ENCODE measurements at regions not wholly inside any gene's neighbourhood (a gene's known extent, or its start where the extent isn't known, plus 50 kb on each side); places are given as distances from the start of the nearest gene placed in this dataset.

DNA sequence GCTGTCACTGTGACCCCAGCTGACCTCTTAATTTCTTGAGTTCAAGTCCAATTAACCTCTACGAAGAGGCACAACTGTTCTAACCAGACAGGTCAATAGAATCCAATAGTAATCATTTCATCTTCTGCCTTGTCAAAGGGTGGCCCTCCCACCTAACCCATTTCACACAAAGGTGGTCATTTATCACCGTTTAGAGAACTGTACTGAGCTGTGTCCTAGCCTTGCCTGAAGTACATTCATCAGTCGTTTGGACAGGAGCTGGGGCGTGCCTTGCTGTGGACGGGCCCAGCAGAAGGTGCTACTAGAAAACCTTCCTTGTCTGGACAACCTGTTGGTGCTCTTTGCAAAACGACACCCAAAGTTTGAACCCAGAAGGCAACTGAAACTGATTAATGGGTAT, 605.4 kb downstream of the ISL1 start:
- TF ChIP-seq NRF1 (conservative IDR thresholded peaks at IDR 0.05; ENCODE audit: low read depth, low read length): no peak
- TF ChIP-seq, protein P1, sequence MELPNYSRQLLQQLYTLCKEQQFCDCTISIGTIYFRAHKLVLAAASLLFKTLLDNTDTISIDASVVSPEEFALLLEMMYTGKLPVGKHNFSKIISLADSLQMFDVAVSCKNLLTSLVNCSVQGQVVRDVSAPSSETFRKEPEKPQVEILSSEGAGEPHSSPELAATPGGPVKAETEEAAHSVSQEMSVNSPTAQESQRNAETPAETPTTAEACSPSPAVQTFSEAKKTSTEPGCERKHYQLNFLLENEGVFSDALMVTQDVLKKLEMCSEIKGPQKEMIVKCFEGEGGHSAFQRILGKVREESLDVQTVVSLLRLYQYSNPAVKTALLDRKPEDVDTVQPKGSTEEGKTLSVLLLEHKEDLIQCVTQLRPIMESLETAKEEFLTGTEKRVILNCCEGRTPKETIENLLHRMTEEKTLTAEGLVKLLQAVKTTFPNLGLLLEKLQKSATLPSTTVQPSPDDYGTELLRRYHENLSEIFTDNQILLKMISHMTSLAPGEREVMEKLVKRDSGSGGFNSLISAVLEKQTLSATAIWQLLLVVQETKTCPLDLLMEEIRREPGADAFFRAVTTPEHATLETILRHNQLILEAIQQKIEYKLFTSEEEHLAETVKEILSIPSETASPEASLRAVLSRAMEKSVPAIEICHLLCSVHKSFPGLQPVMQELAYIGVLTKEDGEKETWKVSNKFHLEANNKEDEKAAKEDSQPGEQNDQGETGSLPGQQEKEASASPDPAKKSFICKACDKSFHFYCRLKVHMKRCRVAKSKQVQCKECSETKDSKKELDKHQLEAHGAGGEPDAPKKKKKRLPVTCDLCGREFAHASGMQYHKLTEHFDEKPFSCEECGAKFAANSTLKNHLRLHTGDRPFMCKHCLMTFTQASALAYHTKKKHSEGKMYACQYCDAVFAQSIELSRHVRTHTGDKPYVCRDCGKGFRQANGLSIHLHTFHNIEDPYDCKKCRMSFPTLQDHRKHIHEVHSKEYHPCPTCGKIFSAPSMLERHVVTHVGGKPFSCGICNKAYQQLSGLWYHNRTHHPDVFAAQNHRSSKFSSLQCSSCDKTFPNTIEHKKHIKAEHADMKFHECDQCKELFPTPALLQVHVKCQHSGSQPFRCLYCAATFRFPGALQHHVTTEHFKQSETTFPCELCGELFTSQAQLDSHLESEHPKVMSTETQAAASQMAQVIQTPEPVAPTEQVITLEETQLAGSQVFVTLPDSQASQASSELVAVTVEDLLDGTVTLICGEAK (IDR thresholded peaks at IDR 0.05; ENCODE audit: borderline replicate concordance): no peak
- TF ChIP-seq SRF (IDR thresholded peaks at IDR 0.05; ENCODE audit: low read depth in 2 of 2, low read length in 2 of 2): no peak
- no peak for TF ChIP-seq DPF2 (IDR thresholded peaks at IDR 0.05)

Measured in GM12878 (cell line).